Brain pericyte (primary cell): ENCODE measurements at regions not wholly inside any gene's neighbourhood (a gene's known extent, or its start where the extent isn't known, plus 50 kb on each side); places are given as distances from the start of the nearest gene placed in this dataset.

ENCODE experiments used
- DNase-seq: peaks from one replicate; pipeline ENCODE4 v3.0.0-alpha.2; 2012; ENCODE audit warnings: low read depth, low spot score

GRCh38 chr1:29500041-29500440 is 263.7 kb downstream of the PTPRU start:
- no peak for DNase-seq

GRCh38 chr1:29499104-29499650 is 262.9 kb downstream of the PTPRU start:
- no peak for DNase-seq

GRCh38 chr1:29498126-29499103 is 262.1 kb downstream of the PTPRU start:
- DNase-seq = no peak

- DNase-seq = no peak
Measured at GRCh38 chr1:29497395-29498125, 261.2 kb downstream of the PTPRU start.

- no peak for DNase-seq
Measured at GRCh38 chr1:29496701-29497100, 260.4 kb downstream of the PTPRU start.

GRCh38 chr1:29490204-29490934 is 254.0 kb downstream of the PTPRU start:
- DNase-seq = no peak

GRCh38 chr1:29489471-29489870 is 253.1 kb downstream of the PTPRU start:
- no peak for DNase-seq

- no peak for DNase-seq
Measured at GRCh38 chr1:29488794-29489311, 252.5 kb downstream of the PTPRU start.

GRCh38 chr1:29488086-29488793 is 251.9 kb downstream of the PTPRU start:
- DNase-seq = no peak

- DNase-seq = no peak
Measured at GRCh38 chr1:29487291-29487690, 251.0 kb downstream of the PTPRU start.

GRCh38 chr1:29485096-29485925 is 249.0 kb downstream of the PTPRU start:
- DNase-seq = no peak

- DNase-seq = no peak
Measured at GRCh38 chr1:29482991-29483390, 246.7 kb downstream of the PTPRU start.

- no peak for DNase-seq
Measured at GRCh38 chr1:29482064-29482463, 245.7 kb downstream of the PTPRU start.

- no peak for DNase-seq
Measured at GRCh38 chr1:29481031-29481430, 244.7 kb downstream of the PTPRU start.

GRCh38 chr1:29478879-29479278 is 242.6 kb downstream of the PTPRU start:
- no peak for DNase-seq

- no peak for DNase-seq
Measured at GRCh38 chr1:29478151-29478791, 241.9 kb downstream of the PTPRU start.

GRCh38 chr1:29475326-29475725 is 239.0 kb downstream of the PTPRU start:
- no peak for DNase-seq

- no peak for DNase-seq
Measured at GRCh38 chr1:29474274-29475244, 238.2 kb downstream of the PTPRU start.
